Activated CD4-positive, alpha-beta T cell treated with anti-CD3 and anti-CD28 coated beads, Interleukin-10, Interleukin-2, amounts not matched to agents 100 ng/mL and 50 ng/mL, durations not matched to agents 16 hours and 8 hours (primary cell): ENCODE measurements at regions not wholly inside any gene's neighbourhood (a gene's known extent, or its start where the extent isn't known, plus 50 kb on each side); places are given as distances from the start of the nearest gene placed in this dataset.
A peak's percentile ranks its signal among the peaks of the same experiment; 100 is the strongest.
"Not testable (repeated sequence)": the region's sequence is repeated elsewhere in the genome, so short reads cannot be mapped to it uniquely, and the experiment has no call there.

Experiments used
- DNase-seq: peaks from one replicate; pipeline ENCODE4 v3.0.0-alpha.2; 2020

DNA sequence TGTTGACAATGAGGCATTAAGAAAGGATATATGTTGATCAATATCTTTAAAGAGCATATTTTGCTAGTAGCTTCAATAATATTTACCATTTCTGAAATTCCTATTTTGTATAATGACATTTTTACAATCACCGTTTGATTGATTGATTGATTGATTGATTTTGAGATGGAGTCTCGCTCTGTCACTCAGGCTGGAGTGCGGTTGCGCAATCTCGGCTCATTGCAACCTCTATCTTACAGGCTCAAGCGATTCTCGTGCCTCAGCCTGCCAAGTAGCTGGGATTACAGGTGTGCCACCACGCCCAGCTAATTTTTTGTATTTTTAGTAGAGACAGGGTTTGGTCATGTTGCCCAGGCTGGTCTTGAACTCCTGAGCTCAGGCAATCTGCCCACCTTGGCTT is 150.9 kb upstream of the TEX13D start:
- DNase-seq, result not testable (repeated sequence)

DNA sequence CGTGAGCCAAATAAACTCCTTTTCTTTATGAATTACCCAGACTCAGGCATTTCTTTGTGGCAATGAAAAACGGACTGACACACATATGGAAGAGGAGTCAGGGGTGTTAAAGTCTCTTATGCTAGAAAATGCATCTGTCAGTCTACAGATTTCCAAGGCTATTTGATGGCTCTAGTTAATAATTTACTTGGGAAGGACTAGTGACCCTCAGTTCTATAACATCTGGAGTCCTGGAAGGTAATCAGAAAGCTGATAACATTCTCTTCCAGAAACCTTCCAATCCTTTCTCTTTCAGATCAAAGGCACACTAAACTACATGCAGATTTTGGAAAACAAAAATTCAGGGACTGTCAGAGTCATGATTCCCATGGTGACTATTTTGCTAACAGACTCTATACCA is 142.0 kb upstream of the TEX13D start:
- DNase-seq, result no peak

DNA sequence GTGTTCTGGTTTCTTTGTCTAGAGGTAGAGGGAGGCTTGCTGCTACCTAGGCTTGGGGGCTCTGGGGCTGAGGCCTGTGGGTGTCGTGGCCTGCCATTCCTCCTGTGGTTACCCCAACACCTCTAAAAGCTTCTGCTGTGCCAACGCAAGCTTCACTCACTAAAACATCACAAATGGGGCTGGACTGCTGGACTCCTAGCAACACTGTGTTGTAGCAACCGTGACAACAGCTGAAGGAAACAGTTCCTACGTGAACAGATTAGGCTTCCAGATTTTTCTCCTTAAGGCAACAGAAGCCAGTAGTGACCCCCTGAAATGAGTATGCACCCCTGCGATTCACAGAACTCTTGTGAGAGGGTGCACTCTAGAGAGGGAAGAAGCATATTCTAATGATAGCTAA is 138.3 kb upstream of the TEX13D start:
- DNase-seq, result no peak

DNA sequence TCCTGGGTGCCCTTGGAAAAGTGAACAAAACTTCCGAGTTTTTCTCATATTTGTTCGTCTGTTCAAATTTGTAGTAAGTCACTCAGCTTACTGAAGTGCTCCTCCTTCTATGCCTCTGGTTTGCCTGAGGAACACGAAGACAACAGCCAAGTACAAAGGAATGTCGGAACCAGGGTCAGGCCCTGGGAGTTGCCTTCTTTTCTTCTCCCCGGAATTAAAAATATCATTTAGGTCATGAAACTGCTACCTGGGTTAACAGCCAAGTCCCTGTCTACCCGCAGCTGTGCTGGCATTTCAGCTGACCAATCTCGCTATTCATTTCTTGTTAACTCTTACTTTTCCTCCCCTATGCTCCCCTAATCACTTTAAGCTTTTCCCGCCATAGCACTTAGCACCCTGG is 137.6 kb upstream of the TEX13D start:
- no peak for DNase-seq

DNA sequence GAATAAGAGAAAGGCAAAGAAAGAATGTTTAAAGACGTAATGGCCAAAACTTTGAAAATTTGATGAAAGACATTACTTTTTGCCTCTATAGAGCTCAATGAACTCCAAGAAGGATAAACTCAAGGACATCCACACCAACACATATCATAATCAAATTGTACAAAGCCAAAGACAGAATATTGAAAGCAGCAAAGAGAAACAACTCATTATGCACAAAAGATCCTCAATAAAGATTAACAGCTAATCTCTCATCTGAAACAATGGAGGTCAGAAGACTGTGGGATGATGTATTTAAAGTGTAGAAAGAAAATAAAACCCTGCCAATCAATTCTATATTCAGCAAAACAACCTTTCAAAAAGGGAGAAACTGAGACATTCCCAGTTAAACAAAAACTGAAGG is 129.1 kb upstream of the TEX13D start:
- DNase-seq, result no peak

DNA sequence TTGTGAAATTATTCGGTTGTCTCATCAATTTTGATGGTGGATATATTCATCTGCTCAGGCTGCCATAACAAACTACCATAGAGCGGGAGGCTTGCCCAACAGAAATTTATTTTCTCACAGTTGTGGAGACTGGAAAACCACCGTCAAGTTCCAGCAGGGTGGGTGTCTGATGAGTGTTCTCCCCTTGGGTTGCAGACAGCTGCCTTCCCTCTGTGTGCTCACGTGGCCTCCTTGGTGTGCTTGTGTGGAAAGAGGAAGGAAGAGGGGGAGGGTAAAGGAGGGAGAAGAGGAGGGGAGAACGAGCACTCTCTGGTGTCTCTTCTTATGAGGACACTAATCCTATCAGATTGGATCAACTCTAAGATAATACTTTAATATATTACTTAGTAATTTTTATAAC is 123.8 kb upstream of the TEX13D start:
- no peak for DNase-seq

DNA sequence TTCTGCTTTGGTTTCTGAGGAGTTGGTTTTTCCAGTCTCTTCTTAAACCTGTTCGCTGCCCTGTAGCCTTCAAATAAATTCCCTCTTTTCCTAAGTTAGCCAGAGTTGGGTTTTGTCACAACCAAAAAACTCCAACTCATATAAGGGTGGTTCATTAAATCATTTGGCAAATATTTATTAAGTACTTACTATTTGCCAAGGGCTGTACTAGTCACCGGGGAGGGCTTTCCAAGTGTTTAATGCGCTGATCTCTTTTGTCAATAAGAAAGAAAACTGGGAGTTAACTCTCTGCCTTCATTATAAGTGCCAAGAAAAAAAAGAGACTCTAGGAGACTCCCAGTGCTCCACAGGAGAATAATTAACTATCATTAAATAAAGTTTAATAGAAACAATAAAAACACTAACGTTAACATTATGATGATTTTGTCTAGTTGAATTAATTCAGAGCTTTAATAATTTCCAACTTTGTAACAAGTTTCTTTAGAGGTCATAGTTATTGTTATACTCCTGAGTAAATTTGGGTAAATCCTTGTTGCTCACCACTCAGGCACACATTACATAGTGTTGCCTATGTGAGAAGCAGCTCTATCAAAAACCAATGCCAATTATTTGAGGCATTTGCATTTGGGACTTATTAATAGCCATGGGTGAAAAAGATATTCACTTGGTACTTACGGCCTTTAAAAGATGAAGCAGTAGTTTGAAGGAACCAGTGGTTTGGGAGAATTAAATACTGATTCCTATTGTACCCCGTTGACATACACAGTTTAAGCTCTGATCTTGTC is 122.5 kb upstream of the TEX13D start:
- no peak for DNase-seq

DNA sequence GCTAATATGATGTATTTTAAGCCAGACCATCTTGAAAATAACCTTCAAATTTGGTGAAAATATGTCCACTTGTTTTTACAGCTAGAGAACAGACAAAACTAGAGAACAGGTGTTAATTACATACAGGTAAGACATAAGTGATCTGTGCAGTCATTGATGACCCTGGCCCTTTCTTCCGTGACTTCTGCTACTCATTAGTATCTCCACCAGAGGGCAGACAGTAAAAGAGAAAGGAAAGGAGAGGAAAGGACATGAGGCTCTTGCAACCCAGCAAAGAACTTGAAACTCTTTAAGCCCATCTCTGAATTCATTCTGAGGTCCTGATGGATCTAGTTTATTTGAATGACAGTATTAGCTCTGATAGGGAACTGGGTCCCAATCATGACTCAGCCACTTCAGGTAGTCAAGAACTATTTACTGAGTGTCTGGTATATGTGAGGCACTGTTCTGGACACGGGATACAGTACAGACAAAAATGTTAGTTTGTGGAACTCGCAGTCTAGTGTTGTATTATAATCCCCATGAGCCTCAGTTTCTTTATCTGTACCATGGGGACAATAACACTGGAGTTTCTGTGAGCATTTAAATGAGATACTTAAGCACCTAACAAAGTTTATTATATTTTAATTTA is 121.0 kb upstream of the TEX13D start:
- peak; percentile 80 for DNase-seq

DNA sequence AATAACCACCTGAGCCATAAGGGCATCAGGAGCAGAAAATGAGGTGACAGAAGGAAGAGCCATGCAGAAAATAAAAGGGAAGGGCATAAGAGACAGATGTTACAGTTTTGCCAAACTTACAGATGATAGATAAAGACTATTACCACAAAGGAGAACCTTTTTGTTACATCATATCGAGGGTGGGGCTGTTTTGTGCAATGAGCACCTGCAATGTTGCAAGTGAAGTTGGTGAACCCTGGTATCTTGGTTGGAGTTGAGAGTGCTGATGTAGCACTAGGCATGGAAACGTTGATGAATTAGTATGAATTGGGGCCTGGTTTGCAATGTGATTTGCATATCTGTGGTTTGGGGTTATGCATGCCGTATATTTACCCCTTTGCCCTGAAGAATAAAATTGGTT is 119.8 kb upstream of the TEX13D start:
- peak; percentile 87 for DNase-seq

DNA sequence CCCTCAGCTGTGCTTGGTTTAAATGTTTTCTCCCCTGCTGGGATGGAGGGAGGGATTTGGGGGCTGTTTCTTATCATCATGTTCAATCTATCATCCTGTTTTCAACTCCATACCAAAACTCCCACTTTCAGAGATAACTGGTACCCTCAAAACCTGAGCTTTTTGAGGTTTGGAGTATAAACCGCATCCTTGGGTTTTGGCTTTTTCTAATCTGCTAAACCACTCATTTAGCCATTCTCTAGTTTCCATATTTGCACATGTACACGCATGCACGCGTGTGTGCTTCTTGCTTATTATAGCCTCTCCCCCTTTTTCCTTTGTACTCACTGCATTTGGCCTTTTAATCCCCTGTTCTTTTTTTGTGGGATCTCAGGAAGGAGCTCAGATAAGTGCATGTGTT is 116.7 kb upstream of the TEX13D start:
- DNase-seq, result peak; percentile 76

DNA sequence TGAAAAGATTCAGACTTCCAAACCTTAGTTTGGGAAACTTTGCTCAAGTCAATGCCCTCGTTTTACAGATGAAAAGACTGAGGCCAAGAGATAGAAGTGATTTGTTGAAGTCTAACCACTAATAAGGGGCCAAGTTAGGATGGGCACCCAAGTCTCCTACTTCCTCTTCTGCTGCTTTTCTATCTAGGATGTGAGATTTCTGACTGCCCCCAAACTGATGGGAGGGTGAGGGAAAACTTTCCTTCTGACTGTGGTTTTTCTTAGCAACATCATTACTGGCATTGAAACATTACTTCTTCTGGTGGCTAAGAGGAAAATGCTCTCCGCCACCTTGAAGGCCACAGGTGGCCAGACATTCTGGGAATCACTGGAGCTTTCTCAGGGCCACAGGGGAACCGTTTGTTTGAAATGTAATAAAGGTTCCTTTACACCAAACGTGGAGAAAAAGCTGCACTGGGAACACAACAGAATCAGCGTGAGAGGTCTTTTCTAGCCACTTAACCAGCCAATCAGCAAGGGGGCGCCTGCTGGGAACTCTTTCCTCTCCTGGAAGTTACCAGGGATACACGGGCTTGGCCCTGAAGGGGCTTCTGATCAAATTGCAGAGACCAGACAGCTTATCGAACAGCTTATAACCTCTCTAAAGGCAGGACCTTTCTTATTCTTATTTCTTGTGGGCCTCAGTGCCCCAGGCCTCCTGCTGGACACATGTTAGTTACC is 115.9 kb upstream of the TEX13D start:
- peak; percentile 47 for DNase-seq

DNA sequence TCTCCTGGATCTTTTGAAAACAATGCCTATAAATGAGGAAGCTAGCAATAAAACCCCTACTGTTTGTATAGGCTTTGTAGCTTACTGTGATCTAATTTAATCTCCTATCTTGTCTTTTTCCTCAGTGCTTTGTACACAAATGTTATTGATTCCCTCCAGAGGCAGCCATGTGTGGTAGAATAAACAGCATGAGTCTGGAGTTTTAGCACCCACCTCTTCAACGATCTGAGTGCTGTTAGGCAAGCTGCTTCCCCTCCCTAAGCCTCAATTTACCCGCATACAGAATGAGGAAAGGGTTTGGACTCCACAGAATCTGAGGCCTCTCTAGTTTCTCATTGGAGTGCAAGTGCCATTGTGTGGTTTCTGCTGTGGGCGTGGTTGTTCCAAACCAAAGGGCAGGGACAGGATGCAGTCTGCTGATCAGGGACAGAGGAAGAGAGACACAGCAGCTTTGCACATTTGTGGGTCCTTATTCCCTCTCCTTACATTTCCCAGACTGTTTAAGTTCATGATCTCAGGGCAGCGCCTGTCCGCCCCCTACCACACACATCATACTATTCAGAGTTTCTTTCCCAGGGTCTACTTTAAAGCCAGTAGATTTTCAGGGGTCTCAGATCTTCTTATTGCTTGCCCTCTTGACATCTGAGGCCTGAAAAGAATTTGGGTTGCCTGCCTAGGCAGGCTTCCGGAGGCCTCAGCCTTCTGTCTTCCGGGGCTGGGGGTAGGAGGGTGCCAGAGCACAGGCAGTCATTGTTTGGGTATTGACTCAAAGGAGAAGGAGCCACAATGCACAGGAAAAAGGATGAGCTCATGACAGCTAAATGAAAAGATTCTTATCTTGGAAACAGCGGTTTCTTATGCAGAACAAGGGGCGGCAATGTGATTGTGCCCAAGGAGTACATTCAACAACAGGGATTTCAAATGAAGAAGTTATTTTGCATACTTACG is 114.9 kb upstream of the TEX13D start:
- DNase-seq, result peak; percentile 92

DNA sequence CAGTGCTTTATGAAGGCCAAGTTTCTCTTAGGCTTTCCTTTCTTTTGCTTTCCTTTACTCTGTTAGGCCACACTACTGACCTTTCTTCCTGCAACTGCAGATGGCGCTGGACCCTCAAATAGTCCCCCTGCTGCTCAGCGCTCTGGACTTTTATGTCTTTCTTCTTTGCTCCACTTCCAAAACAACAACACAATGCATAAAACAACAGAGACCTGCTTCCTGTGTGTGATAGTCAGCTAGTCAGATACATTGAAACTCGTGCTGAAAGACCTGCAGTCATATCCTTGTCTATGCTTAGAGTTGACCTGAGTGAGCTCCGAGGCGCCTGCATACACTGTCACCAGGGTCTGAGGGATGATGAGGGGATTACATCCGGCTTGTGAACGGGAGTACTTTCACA is 108.9 kb upstream of the TEX13D start:
- peak; percentile 60 for DNase-seq

DNA sequence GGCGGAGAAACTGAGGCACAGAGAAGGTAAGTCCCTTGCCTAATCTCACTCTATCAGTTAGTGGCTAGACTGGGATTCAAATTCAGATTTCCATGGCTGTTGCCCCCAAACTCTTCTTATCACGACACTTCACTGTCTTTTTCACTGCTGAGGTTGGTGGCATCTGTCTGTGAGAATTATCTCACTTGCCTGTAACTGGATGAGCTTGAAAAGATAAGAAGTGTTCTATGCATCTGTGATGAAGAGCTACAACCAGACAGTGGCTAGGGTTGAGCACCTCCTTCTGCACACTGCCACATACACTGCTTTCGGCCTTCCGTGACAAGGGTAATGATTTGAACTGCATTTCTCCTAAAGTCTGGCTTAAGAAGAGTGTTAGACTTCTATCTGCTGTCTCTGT is 107.9 kb upstream of the TEX13D start:
- DNase-seq, result no peak

DNA sequence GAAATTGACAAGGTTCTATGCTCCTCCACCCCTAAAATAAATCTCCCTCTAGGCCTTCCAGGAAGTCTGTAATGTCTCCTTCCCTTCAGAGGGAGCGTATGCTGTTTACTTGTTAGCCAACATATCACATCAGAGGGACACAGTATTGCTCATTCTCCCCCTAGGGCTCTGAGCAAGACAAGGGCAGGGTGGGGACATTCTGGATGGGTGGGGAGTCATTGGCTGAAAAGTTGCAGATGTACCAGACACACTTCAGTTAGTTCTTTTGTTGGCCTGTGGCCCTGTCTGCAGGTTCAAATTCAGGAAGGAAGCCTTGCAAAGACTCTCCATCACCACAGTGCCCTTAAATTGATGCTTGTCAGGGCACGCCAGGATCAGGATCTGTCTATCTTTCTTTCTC is 106.3 kb upstream of the TEX13D start:
- DNase-seq, result peak; percentile 21

DNA sequence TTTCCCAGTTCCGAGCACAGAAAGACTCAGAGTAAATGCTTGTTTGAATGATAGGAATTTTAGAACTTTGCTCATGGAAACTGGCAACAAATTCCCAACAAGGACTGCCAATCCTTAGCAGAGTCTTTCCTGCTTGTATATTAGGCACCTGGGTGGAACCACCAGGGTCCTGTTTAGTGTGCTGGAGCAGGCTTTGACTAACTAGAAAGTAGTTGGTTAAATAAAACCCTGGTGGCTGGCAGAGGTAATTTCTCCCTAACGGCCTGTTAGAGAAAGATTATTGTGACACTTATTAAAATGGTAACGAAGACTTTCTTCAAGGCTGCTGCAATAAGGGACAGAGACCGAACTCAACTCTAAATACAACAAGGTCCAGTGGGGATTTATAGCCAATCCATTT is 103.6 kb upstream of the TEX13D start:
- no peak for DNase-seq

DNA sequence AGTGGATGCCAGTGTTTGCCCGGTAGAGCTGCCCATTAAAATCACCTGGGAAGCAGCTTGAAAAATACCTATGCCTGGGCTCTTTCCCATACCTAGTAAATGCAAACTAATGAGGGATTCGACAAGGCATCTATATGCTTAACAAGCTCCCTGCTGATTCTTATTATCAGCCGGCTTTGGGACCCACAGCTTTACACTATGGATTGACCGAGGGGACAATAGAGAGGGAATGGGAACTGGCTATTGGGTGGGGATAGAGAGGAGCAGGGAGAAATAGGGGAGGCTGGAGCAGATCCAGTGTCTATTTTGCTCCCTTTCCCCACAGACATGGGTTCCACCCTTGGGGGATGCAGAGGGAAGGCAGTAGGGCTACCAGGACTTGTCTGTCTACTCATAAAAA is 103.1 kb upstream of the TEX13D start:
- DNase-seq, result no peak

DNA sequence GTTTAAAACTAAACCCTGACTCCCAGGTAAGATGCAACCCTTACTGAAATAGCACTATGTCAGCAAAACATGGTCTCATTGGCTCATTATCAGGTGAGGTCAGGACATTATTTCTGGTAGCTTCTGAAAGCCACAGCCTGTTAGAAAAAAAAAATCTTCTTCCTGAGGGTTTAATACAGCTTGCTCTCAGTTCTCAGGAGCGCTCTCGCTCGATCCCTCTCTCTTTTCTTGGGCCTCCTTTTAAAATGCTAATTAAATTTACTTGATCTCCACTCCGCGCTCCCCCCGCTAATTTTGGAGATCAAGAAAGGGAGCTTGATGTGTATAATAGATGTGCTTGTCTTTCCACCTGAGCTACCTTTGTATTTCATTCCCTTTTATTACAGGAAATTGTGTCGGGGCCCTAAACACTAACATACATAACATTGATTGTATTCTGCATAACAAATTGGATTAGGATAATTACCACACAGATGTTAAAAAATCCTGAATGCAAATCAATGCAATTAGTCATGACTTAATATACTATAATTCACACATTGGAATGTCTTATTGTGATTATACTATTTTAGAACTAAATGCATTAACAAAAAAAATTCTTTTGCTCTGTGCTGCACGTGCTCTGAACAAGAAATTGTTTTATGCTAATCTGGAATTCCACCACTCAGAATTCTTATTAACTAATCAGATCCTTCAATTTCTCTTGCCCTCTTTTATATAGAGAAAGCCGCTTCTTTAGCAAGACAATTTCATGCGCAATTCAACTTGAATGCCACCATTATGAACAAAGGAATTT is 101.6 kb upstream of the TEX13D start:
- DNase-seq, result no peak

DNA sequence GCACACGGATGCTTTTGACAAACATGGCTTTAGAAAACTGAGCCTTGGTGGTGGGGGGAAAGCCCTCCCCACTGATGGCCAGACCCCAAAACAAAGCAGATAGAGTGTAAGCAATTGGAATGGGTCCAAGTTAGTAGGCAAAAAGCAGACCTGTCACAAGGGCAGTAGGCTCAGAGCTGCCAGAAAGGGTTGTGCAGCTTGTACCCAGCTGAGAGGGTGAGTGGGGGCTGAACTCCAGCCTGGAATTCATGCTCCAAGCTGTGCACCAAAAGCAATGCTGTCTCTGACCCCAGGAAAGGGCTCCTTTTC is 101.1 kb upstream of the TEX13D start:
- no peak for DNase-seq

DNA sequence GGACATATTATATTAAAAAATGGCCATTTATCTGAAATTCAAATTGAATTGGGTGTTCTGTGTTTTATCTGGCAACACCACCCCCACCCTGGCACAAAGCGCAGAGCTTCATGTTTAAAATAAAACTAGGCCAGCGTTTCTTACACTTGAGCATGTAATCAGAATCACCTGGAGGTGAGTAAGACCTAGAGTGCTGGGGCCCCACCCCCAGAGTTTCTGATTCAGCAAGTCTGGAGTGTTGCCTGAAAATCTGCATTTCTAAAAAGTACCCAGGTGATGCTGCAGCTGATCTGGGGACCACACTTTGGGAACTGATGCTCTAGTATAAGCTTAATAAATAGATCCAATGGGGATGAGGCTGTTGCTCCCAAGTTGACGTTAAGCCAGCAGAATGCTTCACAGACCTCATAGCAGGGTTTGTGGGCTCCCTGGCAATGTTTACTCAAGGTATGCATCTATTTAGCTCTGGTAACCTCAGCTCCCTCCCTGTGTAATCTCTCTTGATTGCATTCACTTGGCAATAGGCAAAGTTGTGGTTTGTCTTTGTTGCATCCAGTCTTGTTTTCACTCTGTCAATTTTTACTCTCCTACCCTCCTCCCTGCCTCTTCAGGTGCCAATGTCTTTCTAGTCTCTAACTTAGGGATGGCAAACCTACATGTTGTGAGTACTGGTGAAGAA is 99.8 kb upstream of the TEX13D start:
- DNase-seq, result peak; percentile 84

DNA sequence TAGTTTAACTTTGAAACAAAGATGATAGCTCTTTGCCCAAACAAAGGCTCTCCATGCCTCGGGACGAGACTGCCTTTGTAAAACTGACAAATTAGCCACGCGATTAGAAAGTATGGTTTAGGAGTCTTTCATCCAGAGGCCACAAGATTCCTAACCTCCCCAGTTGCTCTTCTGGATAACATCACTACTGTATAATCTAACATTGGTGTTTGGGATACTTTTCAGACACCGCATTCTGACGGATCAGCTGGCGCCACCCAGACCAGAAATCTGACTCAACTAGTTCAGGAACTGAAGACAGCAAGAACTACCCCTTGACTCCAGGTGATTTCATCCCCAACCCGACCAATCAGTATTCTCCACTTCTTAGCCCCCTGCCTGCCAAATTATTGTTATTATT is 98.1 kb upstream of the TEX13D start:
- no peak for DNase-seq

DNA sequence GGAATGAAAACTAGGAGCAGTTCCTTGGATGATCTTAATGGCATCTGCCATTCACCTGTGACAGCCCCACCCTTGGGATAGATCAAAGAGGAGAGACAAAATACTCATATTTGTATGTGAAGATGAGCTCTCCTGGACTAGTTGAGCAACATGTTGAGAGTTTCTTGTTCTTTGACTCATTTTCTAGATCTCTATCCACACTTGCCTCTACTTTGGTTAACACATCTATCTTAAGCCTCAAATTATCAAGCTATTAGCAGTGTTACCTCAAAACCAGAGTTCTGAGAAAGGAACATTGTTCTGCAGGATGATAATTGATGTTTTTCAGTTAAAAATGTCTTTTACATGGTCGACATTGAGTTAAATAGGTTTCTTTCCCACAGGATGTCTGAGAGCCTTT is 94.2 kb upstream of the TEX13D start:
- DNase-seq, result peak; percentile 84
